Ectodermal cell (in vitro differentiated cells): ENCODE measurements at regions not wholly inside any gene's neighbourhood (a gene's known extent, or its start where the extent isn't known, plus 50 kb on each side); places are given as distances from the start of the nearest gene placed in this dataset.
"Not testable (repeated sequence)": the region's sequence is repeated elsewhere in the genome, so short reads cannot be mapped to it uniquely, and the experiment has no call there.

Experiments used
- H3K27ac ChIP-seq: 2 replicates; pipeline ENCODE4 v1.7.0; 2013; ENCODE audit warnings: mild to moderate bottlenecking, low read depth, low read length; ENCODE audit not compliant: insufficient read depth, poor library complexity, severe bottlenecking
- H3K27me3 ChIP-seq: 2 replicates; pipeline ENCODE4 v1.7.0; 2013; ENCODE audit warnings: mild to moderate bottlenecking, low read length; ENCODE audit not compliant: insufficient read depth, control insufficient read depth, poor library complexity, severe bottlenecking
- H3K36me3 ChIP-seq: one replicate; pipeline ENCODE4 v1.7.0; 2013; ENCODE audit warnings: low read length; ENCODE audit not compliant: control insufficient read depth, insufficient read depth
- H3K4me1 ChIP-seq: one replicate; pipeline ENCODE4 v1.7.0; 2013; ENCODE audit warnings: low read length; ENCODE audit not compliant: control insufficient read depth, insufficient read depth
- H3K4me3 ChIP-seq: 2 replicates; pipeline ENCODE4 v1.7.0; 2013; ENCODE audit warnings: low read depth, low read length, control low read depth; ENCODE audit not compliant: insufficient read depth
- H3K9me3 ChIP-seq: 2 replicates; pipeline ENCODE4 v1.7.0; 2013; ENCODE audit warnings: mild to moderate bottlenecking, low read length, moderate library complexity; ENCODE audit not compliant: control insufficient read depth
- WGBS, 2 experiments: methylation state at CpG; one replicate each; pipeline ENCODE4 v1.1.7; 2013; ENCODE audit warnings: missing lambda C conversion rate in 2 of 2; 5-methylcytosine and 5-hydroxymethylcytosine counted together

GRCh38 chr2:147017951-147018645 lies 826.7 kb upstream of the ACVR2A start:
- Histone ChIP-seq H3K27ac (no peak overlapping the region), H3K36me3 (no peaks in the 10 kb centered on the region), H3K4me3 (no peak overlapping the region), H3K4me1 (no peaks in the 10 kb centered on the region), H3K9me3 (no peaks in the 10 kb centered on the region), H3K27me3 (no peaks in the 10 kb centered on the region)
- 94 to 95% methylated on average over 5 to 6 of the region's 6 CpGs for WGBS, 2 experiments

- Histone ChIP-seq H3K9me3 (no peaks in the 10 kb centered on the region), H3K27ac (no peak overlapping the region), H3K36me3 (no peaks in the 10 kb centered on the region), H3K4me3 (no peak overlapping the region), H3K27me3 (no peaks in the 10 kb centered on the region), H3K4me1 (no peaks in the 10 kb centered on the region)
- 78% methylated on average over 1 of the region's 1 CpG; no CpG with 5 or more reads in 1 of the 2 experiments for WGBS, 2 experiments
These were observed 828.6 kb upstream of the ACVR2A start for GRCh38 chr2:147016181-147016580.

DNA sequence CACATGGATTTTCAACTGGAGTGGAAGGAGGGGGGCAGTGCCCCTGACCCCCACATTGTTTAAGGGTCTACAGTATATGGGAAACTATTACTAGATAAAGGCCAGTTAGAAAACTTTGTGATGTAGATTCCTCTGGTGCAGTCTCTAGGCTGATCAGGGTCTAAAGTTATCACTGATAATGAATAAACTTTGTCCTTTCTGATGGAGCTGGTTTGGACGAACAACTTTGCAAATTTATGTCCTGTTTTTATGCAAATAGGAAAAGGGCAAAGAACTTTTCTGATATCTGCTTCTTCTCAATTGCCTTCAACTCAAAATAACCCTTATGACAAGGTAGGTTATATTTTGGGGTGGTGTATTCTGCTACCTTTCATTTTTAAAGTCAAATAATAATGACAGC lies 829.2 kb upstream of the ACVR2A start:
- H3K4me3 ChIP-seq: no peak overlapping the region
- no peaks in the 10 kb centered on the region for H3K36me3 ChIP-seq
- no peaks in the 10 kb centered on the region for H3K4me1 ChIP-seq
- 91 to 100% methylated on average over 1 of the region's 1 CpG for WGBS, 2 experiments
- H3K27ac ChIP-seq: no peak overlapping the region
- no peaks in the 10 kb centered on the region for H3K27me3 ChIP-seq
- H3K9me3 ChIP-seq: no peaks in the 10 kb centered on the region

- H3K36me3 ChIP-seq: no peaks in the 10 kb centered on the region
- H3K4me1 ChIP-seq: no peaks in the 10 kb centered on the region
- H3K27ac ChIP-seq: no peak overlapping the region
- H3K4me3 ChIP-seq: no peak overlapping the region
- H3K9me3 ChIP-seq: no peaks in the 10 kb centered on the region
- no peaks in the 10 kb centered on the region for H3K27me3 ChIP-seq
These were observed 831.0 kb upstream of the ACVR2A start for GRCh38 chr2:147013696-147014392.

- 86 to 89% methylated on average over 2 of the region's 2 CpGs for WGBS, 2 experiments
These were observed 836.3 kb upstream of the ACVR2A start for GRCh38 chr2:147008481-147008880.

DNA sequence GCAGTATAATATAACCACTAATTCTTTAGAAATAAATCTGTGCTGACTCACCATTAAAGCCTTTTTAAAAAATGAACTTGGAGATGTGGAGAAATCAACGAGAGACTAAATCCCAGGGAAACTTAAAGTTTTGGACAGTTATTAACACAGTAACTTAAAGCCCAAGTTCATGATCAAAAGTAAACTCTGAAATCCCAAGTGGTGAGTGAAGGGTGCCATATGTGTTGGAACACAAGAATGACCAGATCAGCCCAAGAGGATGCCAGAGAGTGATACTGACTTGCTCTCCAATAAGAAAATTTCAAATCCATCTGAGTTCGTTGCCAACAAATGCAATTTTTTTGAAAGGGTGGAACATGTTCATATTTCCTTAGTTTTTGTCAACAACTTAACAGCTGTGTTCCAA lies 838.1 kb upstream of the ACVR2A start:
- H3K27me3 ChIP-seq: no peaks in the 10 kb centered on the region

More at GRCh38 chr2:147008481-147008880, 836.3 kb upstream of the ACVR2A start:
- no peaks in the 10 kb centered on the region for H3K36me3 ChIP-seq
- H3K27ac ChIP-seq: no peak overlapping the region
- H3K4me3 ChIP-seq: no peak overlapping the region
- H3K27me3 ChIP-seq: no peaks in the 10 kb centered on the region
- H3K4me1 ChIP-seq: no peaks in the 10 kb centered on the region
- no peaks in the 10 kb centered on the region for H3K9me3 ChIP-seq

DNA sequence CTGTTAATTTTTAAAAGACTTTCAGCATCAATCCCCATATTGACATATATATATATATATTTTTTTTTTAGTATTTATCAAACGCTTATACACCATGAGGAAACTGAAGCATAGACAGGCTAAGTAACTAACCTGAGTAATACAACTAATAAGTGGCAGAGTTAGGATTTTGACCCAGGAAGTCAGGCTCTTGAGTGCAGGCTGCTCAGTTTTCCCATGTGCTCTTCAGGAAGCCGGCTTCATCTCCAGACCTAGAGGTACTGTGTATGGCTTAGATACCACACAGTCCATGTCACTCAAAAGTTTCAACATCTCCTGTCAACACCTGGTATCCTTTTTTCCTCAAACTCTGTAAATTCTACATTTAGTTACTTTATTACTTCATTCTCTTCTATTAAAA lies 841.7 kb upstream of the ACVR2A start:
- Histone ChIP-seq H3K27ac (no peak overlapping the region), H3K9me3 (no peaks in the 10 kb centered on the region), H3K4me1 (no peaks in the 10 kb centered on the region), H3K36me3 (no peaks in the 10 kb centered on the region), H3K27me3 (no peaks in the 10 kb centered on the region), H3K4me3 (no peak overlapping the region)
- WGBS, 2 experiments: 90 to 99% methylated on average over 1 to 2 of the region's 2 CpGs

More for the DNA sequence above, 838.1 kb upstream of the ACVR2A start:
- Histone ChIP-seq H3K36me3 (no peaks in the 10 kb centered on the region), H3K4me3 (no peak overlapping the region), H3K9me3 (no peaks in the 10 kb centered on the region), H3K27ac (no peak overlapping the region), H3K4me1 (no peaks in the 10 kb centered on the region)
- 67 to 95% methylated on average over 1 to 2 of the region's 2 CpGs for WGBS, 2 experiments

GRCh38 chr2:147002256-147002655 lies 842.6 kb upstream of the ACVR2A start:
- H3K27ac ChIP-seq: no peak overlapping the region
- H3K9me3 ChIP-seq: no peaks in the 10 kb centered on the region
- no peak overlapping the region for H3K4me3 ChIP-seq
- 100% methylated on average over 1 of the region's 1 CpG; no CpG with 5 or more reads in 1 of the 2 experiments for WGBS, 2 experiments
- no peaks in the 10 kb centered on the region for H3K36me3 ChIP-seq
- no peaks in the 10 kb centered on the region for H3K4me1 ChIP-seq
- H3K27me3 ChIP-seq: no peaks in the 10 kb centered on the region

DNA sequence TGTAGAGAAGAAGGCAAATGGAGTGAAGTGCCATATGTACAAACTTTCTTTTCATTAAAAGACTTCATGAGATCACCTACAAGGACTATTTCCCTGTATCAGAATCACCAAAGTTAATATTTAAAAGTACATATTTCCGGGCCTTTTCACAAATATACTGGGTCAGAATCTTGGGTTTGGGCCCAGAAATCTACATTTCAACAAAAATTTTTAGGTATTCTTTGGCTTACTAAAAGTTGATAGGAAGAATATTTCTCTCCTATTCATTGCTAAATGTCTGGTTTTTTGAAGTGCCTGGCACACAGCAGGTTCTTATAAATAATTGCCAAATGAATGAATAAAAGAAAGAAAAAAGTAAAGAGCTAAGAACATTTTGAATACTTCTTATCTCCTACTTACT lies 843.8 kb upstream of the ACVR2A start:
- Histone ChIP-seq H3K36me3 (no peaks in the 10 kb centered on the region), H3K4me3 (no peak overlapping the region), H3K9me3 (no peaks in the 10 kb centered on the region), H3K27me3 (no peaks in the 10 kb centered on the region), H3K27ac (no peak overlapping the region), H3K4me1 (no peaks in the 10 kb centered on the region)
- 100% methylated on average over 1 of the region's 1 CpG for WGBS, 2 experiments

GRCh38 chr2:147000151-147000550 lies 844.7 kb upstream of the ACVR2A start:
- H3K36me3 ChIP-seq, H3K4me1 ChIP-seq, H3K4me3 ChIP-seq, H3K27ac ChIP-seq, H3K9me3 ChIP-seq, H3K27me3 ChIP-seq: not testable (repeated sequence)
- WGBS, 2 experiments: 87 to 100% methylated on average over 1 to 2 of the region's 2 CpGs
